IPS-18c (cell line): ENCODE measurements at regions not wholly inside any gene's neighbourhood (a gene's known extent, or its start where the extent isn't known, plus 50 kb on each side); places are given as distances from the start of the nearest gene placed in this dataset.
"Not testable (repeated sequence)": the region's sequence is repeated elsewhere in the genome, so short reads cannot be mapped to it uniquely, and the experiment has no call there.

Experiments used
- H3K4me3 ChIP-seq: 2 replicates; pipeline ENCODE4 v1.7.0; 2013; ENCODE audit warnings: low read depth, mild to moderate bottlenecking, low read length, moderate library complexity; ENCODE audit not compliant: insufficient read depth
- H3K9me3 ChIP-seq: one replicate; pipeline ENCODE4 v1.6.1; 2013; ENCODE audit warnings: mild to moderate bottlenecking, low read length, moderate library complexity; ENCODE audit not compliant: control insufficient read depth, insufficient read depth

DNA sequence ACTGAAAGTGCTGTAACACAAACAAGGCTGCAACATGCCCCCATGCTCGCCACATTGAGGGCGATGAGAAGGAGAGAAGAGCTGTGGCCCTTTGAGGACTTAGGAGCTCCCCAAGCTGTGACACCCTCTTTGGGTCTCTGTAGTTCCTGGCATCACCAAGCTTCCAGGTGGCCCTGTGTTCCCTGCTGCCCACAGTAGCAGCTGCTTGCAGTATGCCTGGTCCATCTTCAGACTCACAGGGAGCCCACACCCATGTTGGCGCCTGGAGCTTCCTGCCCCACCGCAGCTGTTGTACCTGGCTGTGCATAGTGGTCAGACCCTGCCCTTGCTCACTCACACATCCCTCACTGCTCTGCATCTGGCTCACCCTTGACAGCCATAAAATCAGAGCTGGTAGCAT lies 401.2 kb upstream of the NRG3 start:
- H3K4me3 ChIP-seq: no peak overlapping the region

DNA sequence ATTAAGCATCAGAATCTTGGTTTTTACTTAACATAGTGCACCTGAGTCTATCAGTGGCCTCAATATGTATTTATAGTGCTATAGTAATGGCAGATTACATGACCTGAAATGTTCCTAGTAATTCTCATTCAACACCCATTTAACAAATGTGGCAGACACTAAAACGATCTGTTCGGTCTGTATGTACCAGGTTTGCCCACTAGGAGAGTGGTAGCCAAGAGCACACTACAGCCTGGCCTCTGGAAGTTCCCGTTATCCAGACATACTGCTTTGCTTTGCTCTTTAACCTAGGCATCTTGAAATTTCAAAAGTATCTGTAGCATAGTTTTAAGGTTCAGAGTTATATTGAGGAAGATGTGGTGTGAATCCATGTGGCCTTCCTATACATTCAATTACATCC lies 395.7 kb upstream of the NRG3 start:
- Histone ChIP-seq H3K9me3 (no peaks in the 10 kb centered on the region), H3K4me3 (no peak overlapping the region)

More for the DNA sequence above, 401.2 kb upstream of the NRG3 start:
- peaks cover 6% of the 10 kb centered on the region for H3K9me3 ChIP-seq

DNA sequence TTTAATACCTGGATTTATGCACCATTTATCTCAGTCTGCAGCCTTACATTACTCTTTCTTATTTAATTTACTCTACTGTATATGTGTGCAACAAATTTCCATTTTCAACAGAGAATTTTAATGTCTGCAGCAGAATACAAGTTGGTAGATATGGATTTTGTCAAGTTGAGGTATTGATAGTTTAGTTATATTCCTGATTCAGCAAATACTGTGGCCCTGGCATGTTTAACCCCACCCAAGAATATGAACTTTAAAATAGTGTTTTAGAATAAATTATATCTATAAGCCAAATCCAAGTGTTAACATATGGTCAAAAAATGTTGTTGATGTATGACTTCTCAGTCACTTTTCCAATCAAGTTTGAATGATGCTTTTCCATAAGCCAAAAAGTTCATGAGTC lies 378.4 kb upstream of the NRG3 start:
- Histone ChIP-seq H3K9me3 (no peaks in the 10 kb centered on the region), H3K4me3 (no peak overlapping the region)

DNA sequence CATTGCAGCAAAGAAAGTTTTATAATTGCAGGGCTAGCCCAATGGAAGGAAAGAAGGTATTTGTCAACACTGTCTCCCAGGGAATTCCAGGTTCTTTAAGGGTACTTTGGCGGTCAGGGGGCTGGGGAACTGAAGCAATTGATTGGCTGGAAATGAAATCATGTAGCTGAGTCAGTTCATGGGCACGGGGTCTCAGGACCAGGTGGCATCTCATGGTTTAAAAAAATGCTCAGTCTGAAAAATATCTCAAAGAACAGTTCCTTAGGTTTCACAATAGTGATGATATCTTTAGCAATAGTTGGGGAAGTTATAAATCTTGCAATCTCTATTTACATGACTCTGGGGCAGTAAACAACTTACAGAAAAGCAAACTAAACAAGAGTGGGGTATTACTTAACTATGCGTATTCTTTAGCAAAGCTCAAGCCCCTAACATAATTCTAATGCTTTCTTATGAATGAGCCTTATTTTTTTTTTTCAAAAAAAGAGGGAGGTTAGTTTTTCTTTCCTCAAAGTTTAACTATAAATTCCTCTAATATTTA lies 376.9 kb upstream of the NRG3 start:
- Histone ChIP-seq H3K9me3 (peaks cover 1% of the 10 kb centered on the region), H3K4me3 (no peak overlapping the region)

DNA sequence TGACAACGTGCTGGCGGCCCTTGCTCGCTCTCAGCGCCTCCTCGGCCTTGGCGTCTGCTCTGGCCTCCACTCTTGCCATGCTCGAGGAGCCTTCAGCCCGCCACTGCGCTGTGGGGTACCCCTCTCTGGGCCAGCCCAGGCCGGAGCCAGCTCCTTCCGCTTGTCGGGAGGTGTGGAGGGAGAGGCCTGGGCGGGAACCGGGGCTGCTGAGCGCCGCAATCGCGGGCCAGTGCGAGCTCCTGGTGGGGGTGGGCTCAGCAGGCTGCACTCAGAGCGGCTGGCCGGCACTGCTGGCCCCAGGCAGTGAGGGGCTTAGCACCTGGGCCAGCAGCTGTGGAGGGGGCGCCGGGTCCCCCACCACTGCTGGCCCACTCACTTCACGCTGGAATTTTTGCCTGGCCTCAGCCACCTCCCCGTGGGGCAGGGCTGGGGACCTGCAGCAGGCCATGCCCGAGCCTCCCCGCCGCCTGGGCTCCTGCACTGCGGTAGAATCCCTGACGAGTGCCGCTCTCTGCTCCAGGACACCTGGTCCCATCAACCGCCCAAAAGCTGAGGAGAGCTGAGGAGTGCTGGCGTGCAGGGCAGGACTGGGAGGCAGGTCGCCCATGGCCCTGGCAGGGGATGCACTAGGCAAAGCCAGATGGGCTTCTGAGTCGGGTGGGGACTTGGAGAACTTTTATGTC lies 372.2 kb upstream of the NRG3 start:
- Histone ChIP-seq H3K4me3 (no peak overlapping the region), H3K9me3 (peaks cover 3% of the 10 kb centered on the region)

DNA sequence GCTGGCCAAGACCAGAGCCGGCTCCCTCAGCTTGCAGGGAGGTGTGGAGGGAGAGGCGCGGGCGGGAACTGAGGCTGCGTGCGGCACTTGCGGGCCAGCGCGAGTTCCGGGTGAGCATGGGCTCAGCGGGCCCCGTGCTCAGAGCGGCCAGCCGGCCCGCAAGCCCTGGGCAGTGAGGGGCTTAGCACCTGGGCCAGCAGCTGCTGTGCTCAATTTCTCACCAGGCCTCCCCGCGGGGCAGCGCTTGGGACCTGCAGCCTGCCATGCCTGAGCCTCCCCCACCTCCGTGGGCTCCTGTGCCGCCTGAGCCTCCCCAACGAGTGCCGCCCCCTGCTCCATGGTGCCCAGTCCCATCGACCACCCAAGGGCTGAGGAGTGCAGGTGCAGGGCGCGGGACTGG lies 369.2 kb upstream of the NRG3 start:
- H3K4me3 ChIP-seq, H3K9me3 ChIP-seq: not testable (repeated sequence)

DNA sequence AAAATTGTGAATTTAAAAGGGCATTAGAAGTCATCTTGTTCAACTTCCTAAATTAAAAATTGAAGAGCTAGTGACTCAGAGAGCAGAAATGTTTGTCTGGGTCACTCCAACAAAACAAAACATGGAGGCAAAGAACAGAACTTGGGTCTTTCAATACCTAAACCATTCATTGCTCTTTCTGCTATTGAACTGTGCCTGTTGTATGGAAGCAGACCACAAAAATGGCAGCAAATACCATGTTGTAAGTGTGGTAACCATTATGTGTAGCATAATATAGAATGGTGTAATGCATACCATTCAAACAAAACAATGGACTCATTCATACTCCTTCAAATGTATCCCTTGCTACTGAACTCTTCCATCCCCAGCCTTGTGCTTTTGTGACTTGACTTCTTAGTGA lies 360.2 kb upstream of the NRG3 start:
- H3K9me3 ChIP-seq: no peaks in the 10 kb centered on the region
- H3K4me3 ChIP-seq: no peak overlapping the region

DNA sequence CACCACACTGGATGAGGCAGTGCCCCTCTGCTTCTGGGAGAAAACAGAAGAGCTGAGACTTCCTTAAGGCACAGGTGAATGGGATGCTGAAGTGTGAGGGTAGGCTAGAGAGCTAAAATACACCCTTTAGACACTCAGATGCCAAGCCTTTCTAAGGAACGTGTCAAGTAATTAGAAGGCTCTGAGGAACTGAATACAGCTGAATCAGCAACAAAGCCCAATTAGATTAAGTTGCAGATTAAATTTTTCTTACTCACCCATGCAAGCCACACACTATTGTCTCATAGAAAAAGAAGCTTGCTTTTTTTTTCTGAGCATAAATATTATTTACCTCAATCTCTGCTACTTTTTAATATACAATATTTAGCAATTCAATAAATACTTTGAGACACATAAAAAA lies 354.3 kb upstream of the NRG3 start:
- Histone ChIP-seq H3K9me3 (no peaks in the 10 kb centered on the region), H3K4me3 (no peak overlapping the region)

DNA sequence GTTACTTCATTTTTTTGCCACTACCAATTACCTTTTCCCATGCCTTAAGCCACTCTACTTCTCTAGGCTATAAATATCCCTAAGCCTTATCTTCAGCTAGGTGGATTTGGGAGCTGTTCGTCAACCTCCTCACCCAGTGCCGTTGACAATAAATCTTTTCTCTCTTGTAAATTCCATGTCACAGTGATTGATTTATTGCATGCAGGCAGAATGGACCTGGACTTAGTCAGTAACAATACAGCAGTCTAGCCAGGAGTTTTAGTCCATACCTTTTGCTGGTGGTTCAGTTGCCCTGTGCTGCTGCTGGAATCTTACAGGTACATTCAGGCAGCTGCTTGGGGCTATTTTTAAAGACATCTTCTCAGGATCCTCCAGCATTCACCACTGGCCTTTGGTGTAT lies 350.5 kb upstream of the NRG3 start:
- Histone ChIP-seq H3K4me3 (no peak overlapping the region), H3K9me3 (no peaks in the 10 kb centered on the region)

DNA sequence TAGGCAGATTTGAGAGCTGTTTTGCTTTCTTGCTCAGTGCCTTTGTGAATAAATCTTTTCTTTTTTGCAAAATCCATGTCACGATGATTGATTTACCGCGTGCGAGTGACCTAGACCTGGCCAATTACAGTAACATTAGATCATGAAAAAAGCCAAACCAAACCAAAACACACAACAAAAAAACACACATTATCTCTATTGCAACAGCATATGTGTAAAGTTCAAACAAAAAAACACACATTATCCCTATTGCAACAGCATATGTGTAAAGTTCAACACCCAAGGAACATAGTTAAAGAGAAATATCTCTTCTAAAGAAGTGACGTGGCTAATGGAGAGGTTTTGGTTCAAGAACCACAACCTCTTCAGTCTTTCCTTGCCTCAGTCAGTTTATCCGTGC lies 342.6 kb upstream of the NRG3 start:
- H3K9me3 ChIP-seq: no peaks in the 10 kb centered on the region
- H3K4me3 ChIP-seq: no peak overlapping the region

DNA sequence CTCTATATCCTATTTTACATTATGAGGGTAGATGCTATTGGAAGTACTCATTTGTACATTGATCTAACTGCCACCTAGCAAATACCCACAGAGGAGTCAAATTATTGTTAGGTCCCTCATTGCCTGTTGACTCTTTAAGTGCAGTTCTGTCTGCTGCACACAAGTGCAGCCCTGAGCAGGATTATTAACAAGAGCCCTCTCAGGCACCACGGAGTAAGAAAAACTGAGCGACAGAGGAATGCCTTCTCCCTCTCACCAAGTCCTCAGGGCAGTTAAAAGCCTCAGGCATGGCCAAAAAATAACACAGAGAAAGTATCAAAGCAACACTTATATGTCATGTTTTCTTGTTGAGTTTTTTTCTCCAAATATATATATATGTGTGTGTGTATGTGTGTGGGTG lies 340.0 kb upstream of the NRG3 start:
- no peaks in the 10 kb centered on the region for H3K9me3 ChIP-seq
- no peak overlapping the region for H3K4me3 ChIP-seq

DNA sequence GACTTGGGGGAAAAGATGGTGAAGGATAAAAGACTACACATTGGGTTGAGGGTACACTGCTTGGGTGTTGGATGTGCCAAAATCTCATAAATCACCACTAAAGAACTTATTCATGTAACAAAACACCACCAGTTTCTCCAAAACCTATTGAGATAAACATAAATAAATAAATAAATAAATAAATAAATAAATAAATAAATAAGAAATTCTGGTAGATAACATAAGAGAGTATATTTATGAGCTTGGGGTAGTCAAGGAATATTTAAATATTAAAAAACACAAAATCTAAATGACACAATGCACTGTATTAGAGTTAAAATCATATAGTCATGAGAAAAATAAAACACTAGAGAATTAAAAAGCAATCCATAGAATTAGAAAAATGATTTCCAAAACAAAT lies 333.5 kb upstream of the NRG3 start:
- Histone ChIP-seq H3K9me3 (no peaks in the 10 kb centered on the region), H3K4me3 (no peak overlapping the region)

DNA sequence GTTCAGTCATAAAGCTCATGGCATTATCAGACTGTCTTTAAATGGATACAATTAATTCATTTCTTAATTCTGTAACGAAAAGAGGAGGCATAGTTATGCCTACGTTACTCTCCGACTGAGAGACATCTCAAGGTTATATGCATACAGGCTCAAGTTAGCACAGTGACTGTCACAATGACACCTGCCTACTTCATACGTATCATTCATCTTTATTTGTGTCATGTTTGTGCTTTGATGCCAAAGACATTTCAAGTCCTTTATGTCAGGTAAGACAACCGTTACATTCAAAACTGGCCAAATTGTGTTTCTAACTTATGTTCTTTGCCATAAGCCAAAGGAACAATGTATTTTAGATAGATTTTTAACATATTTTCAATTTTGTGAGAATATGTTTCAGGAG lies 328.8 kb upstream of the NRG3 start:
- H3K4me3 ChIP-seq: no peak overlapping the region
- H3K9me3 ChIP-seq: no peaks in the 10 kb centered on the region

DNA sequence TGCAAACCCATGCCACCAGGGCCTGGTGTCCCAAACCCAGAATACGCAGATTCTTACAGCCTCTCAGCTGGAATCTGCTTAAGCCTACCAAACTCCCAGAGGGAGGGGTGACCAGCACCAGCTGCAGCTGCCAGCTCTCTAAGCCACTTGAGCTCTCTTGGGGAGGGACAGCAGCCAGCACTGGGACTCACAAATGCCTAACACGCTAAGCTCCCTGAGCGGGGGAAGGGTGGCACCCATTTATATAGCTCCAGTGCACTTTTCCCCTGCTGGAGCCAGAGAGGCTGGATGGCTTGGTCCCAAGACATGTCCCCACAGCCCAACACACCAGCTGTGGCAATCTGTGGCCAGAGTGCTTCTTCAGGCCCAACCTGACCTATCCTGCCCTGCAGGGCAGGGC lies 326.8 kb upstream of the NRG3 start:
- no peak overlapping the region for H3K4me3 ChIP-seq
- no peaks in the 10 kb centered on the region for H3K9me3 ChIP-seq

DNA sequence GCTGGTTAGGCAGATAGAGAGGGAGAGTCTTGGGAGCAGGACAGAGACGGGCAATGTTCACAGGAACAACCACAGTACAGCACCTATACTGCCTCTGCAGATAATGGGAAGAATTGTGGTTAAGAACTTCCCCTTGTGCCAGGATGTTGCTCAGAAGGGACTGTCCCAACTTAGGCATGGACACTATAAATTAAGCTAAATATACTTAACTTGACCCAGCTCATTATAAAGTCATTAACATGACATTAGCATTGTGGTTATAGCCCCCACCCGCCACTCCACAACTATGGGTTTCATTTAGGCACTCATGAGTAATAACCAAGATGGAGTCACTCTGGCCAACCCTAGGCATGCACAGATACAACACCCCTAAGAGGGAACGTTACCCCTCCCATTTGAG lies 310.9 kb upstream of the NRG3 start:
- H3K9me3 ChIP-seq: no peaks in the 10 kb centered on the region

DNA sequence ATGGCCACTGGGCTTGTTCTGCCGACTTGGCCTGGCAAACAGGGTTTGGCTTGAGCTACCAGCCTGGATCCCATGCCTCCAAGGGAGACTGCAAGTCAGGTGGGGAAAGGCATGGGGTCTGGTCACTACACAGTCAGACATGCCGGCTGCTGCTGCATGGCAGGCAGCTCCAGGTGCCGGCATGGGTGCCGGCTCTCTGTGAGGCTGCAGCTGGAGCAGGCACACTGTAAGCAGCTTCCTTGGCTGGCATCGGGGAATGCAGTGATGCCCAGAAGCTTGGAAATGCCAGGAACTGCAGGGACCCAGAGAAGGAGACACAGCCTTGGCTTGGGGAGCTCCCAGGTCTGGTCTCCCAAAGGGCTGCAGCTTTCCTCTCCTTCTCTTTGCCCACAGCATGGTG lies 305.5 kb upstream of the NRG3 start:
- no peak overlapping the region for H3K4me3 ChIP-seq
- no peaks in the 10 kb centered on the region for H3K9me3 ChIP-seq

More for the DNA sequence above, 310.9 kb upstream of the NRG3 start:
- H3K4me3 ChIP-seq: no peak overlapping the region

DNA sequence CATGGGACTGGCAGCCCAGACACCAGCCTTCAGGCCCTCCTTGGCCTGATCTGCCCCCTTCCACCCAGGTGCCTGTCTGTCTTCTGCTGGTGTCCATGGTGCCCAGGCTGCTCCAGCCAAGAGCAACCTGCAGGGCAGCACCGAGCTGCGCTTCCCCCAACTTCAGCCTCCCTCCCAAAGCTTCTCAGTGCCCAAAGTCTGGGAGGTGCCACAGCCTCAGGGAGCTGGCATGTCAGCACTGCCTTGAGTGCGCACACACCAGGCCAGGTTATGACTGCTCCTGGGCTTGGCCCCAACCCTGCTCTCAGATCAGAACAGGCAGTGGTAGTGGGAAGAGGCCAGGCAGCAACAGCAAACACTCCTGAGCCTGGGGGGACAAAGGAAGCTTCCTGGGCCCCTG lies 304.6 kb upstream of the NRG3 start:
- Histone ChIP-seq H3K4me3 (no peak overlapping the region), H3K9me3 (no peaks in the 10 kb centered on the region)

DNA sequence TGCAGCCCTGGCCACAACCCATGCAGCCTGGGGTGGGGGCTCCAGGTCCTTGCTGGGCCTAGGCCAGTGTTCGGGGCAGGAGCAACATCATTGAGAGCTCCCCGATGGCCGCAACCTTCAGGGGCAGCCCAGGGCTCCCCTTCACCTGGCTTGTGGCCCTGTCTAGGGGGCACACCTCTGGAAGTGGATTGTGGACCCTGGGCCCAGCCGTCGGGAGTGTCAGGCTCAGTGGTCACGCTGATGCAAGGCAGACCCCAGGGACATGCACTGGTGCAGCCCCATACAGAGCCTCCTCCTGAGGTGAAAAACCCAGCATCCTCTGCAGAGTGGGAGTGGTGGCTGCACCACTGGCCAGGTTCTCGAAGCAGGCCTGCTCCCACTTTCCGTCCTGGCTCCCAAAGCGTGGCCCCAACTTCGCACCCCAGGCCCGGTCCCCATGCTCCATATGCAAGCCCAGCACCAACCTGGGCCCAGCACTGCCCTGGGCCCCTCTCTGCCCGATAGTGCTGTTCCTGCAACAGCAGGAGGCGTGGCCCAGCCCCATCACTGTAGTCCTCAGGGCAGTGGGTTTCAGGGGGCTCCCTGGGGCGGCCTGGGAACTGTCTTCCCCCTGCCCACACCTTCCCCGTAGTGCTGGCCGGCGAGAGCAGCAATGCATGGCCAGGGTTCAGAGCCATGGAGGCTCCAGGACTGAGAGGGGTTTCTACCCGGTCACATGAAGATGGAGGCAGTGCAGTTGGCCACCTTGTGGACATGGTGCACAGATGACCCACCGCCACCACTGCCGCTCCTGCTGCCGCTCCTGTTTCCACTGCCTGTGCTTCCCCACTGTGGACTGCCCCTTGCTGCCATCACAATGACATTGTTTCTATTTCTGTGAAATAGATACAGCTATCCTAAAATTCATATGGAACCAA lies 303.9 kb upstream of the NRG3 start:
- H3K4me3 ChIP-seq: no peak overlapping the region
- no peaks in the 10 kb centered on the region for H3K9me3 ChIP-seq
